ENCODE measurements at regions not wholly inside any gene's neighbourhood (a gene's known extent, or its start where the extent isn't known, plus 50 kb on each side); places are given as distances from the start of the nearest gene placed in this dataset.

DNA sequence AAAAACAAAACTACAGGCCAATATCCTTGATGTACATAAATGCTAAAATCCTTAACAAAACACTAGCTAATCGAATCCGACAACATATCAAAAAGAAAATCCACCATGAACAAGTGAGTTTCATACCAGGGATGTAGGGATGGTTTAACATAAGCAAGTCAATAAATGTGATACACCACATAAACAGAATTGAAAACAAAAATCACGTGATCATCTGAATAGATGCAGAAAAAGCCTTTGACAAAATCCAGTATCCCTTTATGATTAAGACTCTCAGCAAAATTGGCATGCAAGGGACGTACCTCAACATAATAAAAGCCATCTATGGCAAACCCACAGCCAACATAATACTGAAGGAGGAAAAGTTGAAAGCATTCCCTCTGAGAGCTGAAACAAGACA is 466.1 kb downstream of the BRINP3 start:
- TF ChIP-seq CTCF (IDR thresholded peaks at IDR 0.05) (no peak), POLR2A (IDR thresholded peaks at IDR 0.05) (no peak)
